ENCODE measurements at regions not wholly inside any gene's neighbourhood (a gene's known extent, or its start where the extent isn't known, plus 50 kb on each side); places are given as distances from the start of the nearest gene placed in this dataset.

GRCh38 chr15:100712226-100712625 is 109.8 kb downstream of the ASB7 start:
- Histone ChIP-seq H3K36me3 (ENCODE audit: control insufficient read depth, insufficient read depth, low read length) (no peaks in the 10 kb centered on the region), H3K9me3 (ENCODE audit: control insufficient read depth, low read length) (no peaks in the 10 kb centered on the region), H3K27ac (ENCODE audit: low read depth, low read length, severe bottlenecking) (no peak overlapping the region), H3K4me1 (ENCODE audit: control insufficient read depth, insufficient read depth, low read length, poor library complexity, severe bottlenecking) (peaks cover 10% of the 10 kb centered on the region), H3K4me3 (ENCODE audit: extremely low read depth, insufficient read depth, low read length, poor library complexity, severe bottlenecking) (no peak overlapping the region)
- WGBS, 2 experiments (ENCODE audit: insufficient coverage in 2 of 2): 53 to 89% methylated on average over 2 to 8 of the region's 8 CpGs

- Histone ChIP-seq H3K27ac (ENCODE audit: low read depth, low read length, severe bottlenecking) (no peak overlapping the region), H3K4me1 (ENCODE audit: control insufficient read depth, insufficient read depth, low read length, poor library complexity, severe bottlenecking) (peaks cover 10% of the 10 kb centered on the region), H3K9me3 (ENCODE audit: control insufficient read depth, low read length) (no peaks in the 10 kb centered on the region), H3K36me3 (ENCODE audit: control insufficient read depth, insufficient read depth, low read length) (no peaks in the 10 kb centered on the region), H3K4me3 (ENCODE audit: extremely low read depth, insufficient read depth, low read length, poor library complexity, severe bottlenecking) (no peak overlapping the region)
- WGBS, 2 experiments (ENCODE audit: insufficient coverage in 2 of 2): 86 to 89% methylated on average over 21 to 22 of the region's 22 CpGs
Measured at GRCh38 chr15:100713163-100713867, 110.9 kb downstream of the ASB7 start.

- 96% methylated on average over 5 to 9 of the region's 13 CpGs for WGBS, 2 experiments (ENCODE audit: insufficient coverage in 2 of 2)
- no peak overlapping the region for H3K4me3 ChIP-seq (ENCODE audit: extremely low read depth, insufficient read depth, low read length, poor library complexity, severe bottlenecking)
- H3K36me3 ChIP-seq (ENCODE audit: control insufficient read depth, insufficient read depth, low read length): no peaks in the 10 kb centered on the region
- H3K4me1 ChIP-seq (ENCODE audit: control insufficient read depth, insufficient read depth, low read length, poor library complexity, severe bottlenecking): peaks cover 10% of the 10 kb centered on the region
- no peak overlapping the region for H3K27ac ChIP-seq (ENCODE audit: low read depth, low read length, severe bottlenecking)
- H3K9me3 ChIP-seq (ENCODE audit: control insufficient read depth, low read length): no peaks in the 10 kb centered on the region
Measured at GRCh38 chr15:100714034-100714748, 111.8 kb downstream of the ASB7 start.

GRCh38 chr15:100714749-100715342 is 112.5 kb downstream of the ASB7 start:
- 90 to 91% methylated on average over 11 to 14 of the region's 14 CpGs for WGBS, 2 experiments (ENCODE audit: insufficient coverage in 2 of 2)
- Histone ChIP-seq H3K9me3 (ENCODE audit: control insufficient read depth, low read length) (no peaks in the 10 kb centered on the region), H3K27ac (ENCODE audit: low read depth, low read length, severe bottlenecking) (no peak overlapping the region), H3K4me1 (ENCODE audit: control insufficient read depth, insufficient read depth, low read length, poor library complexity, severe bottlenecking) (peaks cover 10% of the 10 kb centered on the region), H3K36me3 (ENCODE audit: control insufficient read depth, insufficient read depth, low read length) (no peaks in the 10 kb centered on the region), H3K4me3 (ENCODE audit: extremely low read depth, insufficient read depth, low read length, poor library complexity, severe bottlenecking) (no peak overlapping the region)

DNA sequence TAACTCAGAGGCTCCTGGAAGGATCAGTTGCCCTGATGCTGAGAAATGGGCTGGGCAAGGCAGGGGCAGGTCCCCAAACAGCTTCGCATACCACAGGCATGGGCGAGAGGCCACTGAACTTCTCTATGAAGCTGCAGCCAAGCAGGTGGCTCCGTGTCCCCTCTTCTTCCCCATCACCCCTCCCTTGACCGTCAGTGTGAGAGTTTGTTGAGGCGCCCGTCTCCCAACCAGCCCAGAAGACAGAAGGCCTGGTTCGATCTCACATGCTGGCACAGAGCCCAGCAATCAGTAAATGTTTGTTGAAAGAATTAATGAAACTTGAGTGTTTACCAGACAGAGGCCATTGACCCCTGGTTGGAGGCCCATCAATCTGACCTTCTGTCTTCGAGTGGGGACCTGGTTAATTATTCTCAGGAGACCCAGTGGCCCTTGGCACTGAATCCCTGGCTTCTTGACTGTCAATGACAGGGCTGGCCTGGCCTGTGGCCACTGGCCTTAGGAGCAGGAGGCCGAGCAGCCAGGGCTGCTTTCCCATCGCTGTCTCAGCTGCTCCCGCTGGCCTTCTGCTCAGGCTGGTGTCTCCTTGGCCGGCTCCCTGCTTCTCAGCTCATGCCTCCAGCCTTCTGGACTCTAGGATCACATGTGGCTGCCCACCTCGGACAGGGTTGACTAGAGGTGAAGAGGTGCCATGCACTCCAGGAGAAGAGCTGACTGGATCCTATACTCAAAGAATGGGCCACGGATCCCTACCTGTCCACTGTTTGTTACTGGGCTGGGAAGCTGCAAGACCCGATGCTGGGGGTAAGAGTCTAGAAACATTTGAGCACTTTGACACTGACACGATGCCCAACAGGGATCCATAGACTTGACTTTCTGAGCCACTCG is 113.4 kb downstream of the ASB7 start:
- Histone ChIP-seq H3K4me1 (ENCODE audit: control insufficient read depth, insufficient read depth, low read length, poor library complexity, severe bottlenecking) (peaks cover 15% of the 10 kb centered on the region), H3K27ac (ENCODE audit: low read depth, low read length, severe bottlenecking) (no peak overlapping the region), H3K36me3 (ENCODE audit: control insufficient read depth, insufficient read depth, low read length) (no peaks in the 10 kb centered on the region), H3K4me3 (ENCODE audit: extremely low read depth, insufficient read depth, low read length, poor library complexity, severe bottlenecking) (no peak overlapping the region), H3K9me3 (ENCODE audit: control insufficient read depth, low read length) (no peaks in the 10 kb centered on the region)
- 90 to 91% methylated on average over 13 to 14 of the region's 17 CpGs for WGBS, 2 experiments (ENCODE audit: insufficient coverage in 2 of 2)

DNA sequence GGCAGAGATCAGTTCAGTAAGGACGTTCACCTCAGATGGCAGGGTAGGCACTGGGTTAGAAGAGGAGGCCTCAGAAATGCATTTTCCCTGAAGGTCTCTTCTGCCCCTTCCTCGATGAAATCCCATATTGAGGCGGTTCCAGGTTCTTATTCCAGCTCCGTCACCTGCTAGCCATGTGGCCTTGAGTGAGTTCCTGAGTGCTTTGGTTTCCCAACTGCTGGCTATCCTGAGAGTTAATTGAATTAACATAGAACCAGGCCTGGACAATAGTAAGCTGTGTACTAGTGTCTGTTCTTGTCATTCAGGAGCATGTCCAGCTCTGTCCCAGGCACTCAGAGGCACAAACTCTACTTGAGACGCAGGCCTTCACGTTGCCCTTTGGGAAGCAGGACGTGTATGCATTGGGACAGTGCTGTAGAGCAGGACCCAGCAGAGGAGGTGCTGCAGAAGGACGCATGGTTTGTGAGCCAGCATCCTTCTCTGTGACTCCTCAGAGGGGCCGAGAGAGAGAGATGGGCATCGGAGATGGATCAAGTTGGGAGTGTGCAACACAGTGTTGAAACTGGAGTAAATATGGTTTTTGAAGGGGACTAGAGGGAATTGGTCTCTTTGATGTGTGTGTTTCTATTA is 114.2 kb downstream of the ASB7 start:
- WGBS, 2 experiments (ENCODE audit: insufficient coverage in 2 of 2): 87 to 92% methylated on average over 10 of the region's 10 CpGs

DNA sequence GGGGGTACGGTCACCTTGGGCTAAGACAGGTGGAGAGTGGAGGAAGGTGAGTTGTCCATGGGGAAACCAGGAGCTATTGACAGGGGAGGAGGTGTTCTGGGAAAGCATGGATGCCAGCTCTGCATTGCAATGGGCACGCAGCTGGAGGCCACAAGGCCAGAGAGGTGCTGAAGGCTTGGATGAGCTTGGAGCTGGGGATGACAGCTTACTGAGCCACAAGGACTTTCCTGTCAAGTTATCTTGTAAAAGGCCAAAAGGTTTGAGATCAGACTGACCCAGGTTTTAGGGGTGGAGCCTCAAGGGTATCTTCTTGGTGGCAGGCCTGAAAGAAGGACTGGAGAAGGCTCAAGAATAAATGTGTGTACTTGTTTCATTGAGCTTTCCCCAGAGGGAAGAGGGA is 115.2 kb downstream of the ASB7 start:
- H3K4me1 ChIP-seq (ENCODE audit: control insufficient read depth, insufficient read depth, low read length, poor library complexity, severe bottlenecking): peaks cover 30% of the 10 kb centered on the region
- WGBS, 2 experiments (ENCODE audit: insufficient coverage in 2 of 2): 92 to 94% methylated on average over 2 of the region's 2 CpGs
- H3K9me3 ChIP-seq (ENCODE audit: control insufficient read depth, low read length): no peaks in the 10 kb centered on the region
- H3K4me3 ChIP-seq (ENCODE audit: extremely low read depth, insufficient read depth, low read length, poor library complexity, severe bottlenecking): no peak overlapping the region
- H3K27ac ChIP-seq (ENCODE audit: low read depth, low read length, severe bottlenecking): no peak overlapping the region
- H3K36me3 ChIP-seq (ENCODE audit: control insufficient read depth, insufficient read depth, low read length): no peaks in the 10 kb centered on the region

More for the DNA sequence above, 114.2 kb downstream of the ASB7 start:
- H3K4me3 ChIP-seq (ENCODE audit: extremely low read depth, insufficient read depth, low read length, poor library complexity, severe bottlenecking): no peak overlapping the region
- H3K36me3 ChIP-seq (ENCODE audit: control insufficient read depth, insufficient read depth, low read length): no peaks in the 10 kb centered on the region
- H3K4me1 ChIP-seq (ENCODE audit: control insufficient read depth, insufficient read depth, low read length, poor library complexity, severe bottlenecking): peaks cover 23% of the 10 kb centered on the region
- H3K27ac ChIP-seq (ENCODE audit: low read depth, low read length, severe bottlenecking): no peak overlapping the region
- H3K9me3 ChIP-seq (ENCODE audit: control insufficient read depth, low read length): no peaks in the 10 kb centered on the region

GRCh38 chr15:100718075-100718980 is 115.9 kb downstream of the ASB7 start:
- WGBS, 2 experiments (ENCODE audit: insufficient coverage in 2 of 2): 91% methylated on average over 22 of the region's 22 CpGs
- H3K27ac ChIP-seq (ENCODE audit: low read depth, low read length, severe bottlenecking): no peak overlapping the region

GRCh38 chr15:100720406-100720967 is 118.1 kb downstream of the ASB7 start:
- Histone ChIP-seq H3K36me3 (ENCODE audit: control insufficient read depth, insufficient read depth, low read length) (no peaks in the 10 kb centered on the region), H3K9me3 (ENCODE audit: control insufficient read depth, low read length) (no peaks in the 10 kb centered on the region), H3K27ac (ENCODE audit: low read depth, low read length, severe bottlenecking) (no peak overlapping the region), H3K4me3 (ENCODE audit: extremely low read depth, insufficient read depth, low read length, poor library complexity, severe bottlenecking) (no peak overlapping the region), H3K4me1 (ENCODE audit: control insufficient read depth, insufficient read depth, low read length, poor library complexity, severe bottlenecking) (peaks cover 39% of the 10 kb centered on the region)
- 86% methylated on average over 6 to 7 of the region's 9 CpGs for WGBS, 2 experiments (ENCODE audit: insufficient coverage in 2 of 2)

More at GRCh38 chr15:100718075-100718980, 115.9 kb downstream of the ASB7 start:
- H3K36me3 ChIP-seq (ENCODE audit: control insufficient read depth, insufficient read depth, low read length): no peaks in the 10 kb centered on the region
- no peaks in the 10 kb centered on the region for H3K9me3 ChIP-seq (ENCODE audit: control insufficient read depth, low read length)
- H3K4me1 ChIP-seq (ENCODE audit: control insufficient read depth, insufficient read depth, low read length, poor library complexity, severe bottlenecking): peaks cover 31% of the 10 kb centered on the region
- H3K4me3 ChIP-seq (ENCODE audit: extremely low read depth, insufficient read depth, low read length, poor library complexity, severe bottlenecking): no peak overlapping the region

Data from mesodermal cell (in vitro differentiated cells).